Endometrium (tissue), 2 donors: ENCODE measurements at regions not wholly inside any gene's neighbourhood (a gene's known extent, or its start where the extent isn't known, plus 50 kb on each side); places are given as distances from the start of the nearest gene placed in this dataset.

Experiments
- FAIRE-seq: peaks from 2 replicates; lab custom pipeline; 2012; peaks lifted over from hg19 to GRCh38; lab: Jason Lieb, UNC
- donor health status: control.
- donor health status: control.

DNA sequence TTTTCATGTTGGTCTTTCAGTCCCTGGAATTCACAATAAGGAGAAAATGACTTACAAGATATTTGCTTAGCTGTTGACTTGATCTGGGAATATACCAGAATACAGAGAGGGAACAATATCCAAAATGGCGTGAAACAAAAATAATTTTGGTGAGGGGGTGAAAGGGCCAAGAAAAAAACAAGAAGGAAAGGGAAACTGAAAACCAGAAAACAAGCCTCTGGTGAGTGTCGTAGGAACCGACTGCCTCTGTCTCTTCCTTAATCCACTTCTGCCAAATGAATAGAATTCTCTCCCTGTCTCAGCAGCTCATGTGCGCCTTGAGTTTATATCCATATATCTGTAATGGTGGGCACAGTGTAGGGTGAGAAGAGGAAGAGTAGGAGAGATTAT is 367.6 kb downstream of the ETS1 start:
- FAIRE-seq: no peak

DNA sequence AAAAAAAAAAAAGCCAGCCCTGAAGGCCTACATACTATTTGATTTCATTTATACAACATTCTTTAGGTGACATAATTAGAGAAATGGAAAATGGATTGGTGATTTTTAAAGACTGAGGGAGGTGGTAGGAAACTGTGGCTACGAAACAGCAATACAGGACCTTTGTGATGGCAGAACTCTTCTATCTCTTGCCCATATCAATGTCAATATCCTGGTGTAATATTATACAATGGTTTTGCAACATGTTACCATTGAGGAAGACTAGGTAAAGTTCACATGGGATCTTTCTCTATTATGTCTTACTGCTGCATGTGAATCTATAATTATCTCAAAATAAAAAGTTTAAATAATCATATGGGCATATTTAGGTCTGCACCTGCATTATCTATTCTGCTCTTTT is 371.2 kb downstream of the ETS1 start:
- no peak for FAIRE-seq

DNA sequence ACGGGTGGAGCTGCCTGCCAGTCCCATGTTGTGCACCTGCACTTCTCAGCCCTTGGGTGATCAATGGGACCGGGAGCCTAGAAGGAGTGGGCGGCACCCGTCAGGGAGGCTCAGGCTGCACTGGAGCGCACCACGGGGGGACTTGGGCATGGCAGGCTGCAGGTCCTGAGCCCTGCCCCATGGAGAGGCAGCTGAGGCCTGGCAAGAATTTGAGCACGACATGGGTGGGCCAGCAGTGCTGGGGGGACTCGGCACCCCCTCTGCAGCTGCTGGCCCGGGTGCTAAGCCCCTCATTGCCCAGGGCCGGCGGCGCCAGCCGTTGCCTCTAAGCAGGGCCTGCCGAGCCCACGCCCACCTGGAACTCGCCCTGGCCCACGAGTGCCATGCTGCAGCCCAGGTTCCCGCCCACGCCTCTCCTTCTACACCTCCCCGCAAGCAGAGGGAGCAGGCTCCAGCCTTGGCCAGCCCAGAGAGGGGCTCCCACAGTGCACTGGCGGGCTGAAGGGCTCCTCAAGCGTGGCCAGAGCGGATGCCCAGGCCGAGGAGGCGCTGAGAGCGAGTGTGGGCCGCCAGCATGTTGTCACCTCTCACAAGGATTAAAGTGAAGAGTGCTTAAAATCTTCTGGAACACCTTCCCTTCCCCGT is 372.0 kb downstream of the ETS1 start:
- no peak for FAIRE-seq

- FAIRE-seq: no peak
Measured at GRCh38 chr11:128214263-128214662, 373.1 kb downstream of the ETS1 start.

DNA sequence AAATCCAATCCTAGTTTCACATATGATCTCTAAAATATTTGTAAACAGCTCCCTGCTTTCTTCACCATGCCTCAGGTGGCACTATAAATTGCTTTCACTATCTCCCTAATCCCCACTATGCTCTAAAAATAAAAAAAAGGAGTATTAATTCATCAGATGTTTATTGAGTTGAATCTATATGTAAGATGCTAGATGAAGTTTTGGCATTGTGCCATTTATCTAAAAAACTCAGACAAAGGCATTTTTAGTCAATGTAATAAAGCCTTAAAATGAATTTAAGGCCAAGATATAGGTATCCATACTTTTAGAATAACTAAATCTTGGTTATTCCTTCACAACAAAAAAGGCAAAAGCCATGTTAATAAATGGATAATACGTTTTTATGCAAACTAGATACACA is 373.9 kb downstream of the ETS1 start:
- FAIRE-seq: no peak

DNA sequence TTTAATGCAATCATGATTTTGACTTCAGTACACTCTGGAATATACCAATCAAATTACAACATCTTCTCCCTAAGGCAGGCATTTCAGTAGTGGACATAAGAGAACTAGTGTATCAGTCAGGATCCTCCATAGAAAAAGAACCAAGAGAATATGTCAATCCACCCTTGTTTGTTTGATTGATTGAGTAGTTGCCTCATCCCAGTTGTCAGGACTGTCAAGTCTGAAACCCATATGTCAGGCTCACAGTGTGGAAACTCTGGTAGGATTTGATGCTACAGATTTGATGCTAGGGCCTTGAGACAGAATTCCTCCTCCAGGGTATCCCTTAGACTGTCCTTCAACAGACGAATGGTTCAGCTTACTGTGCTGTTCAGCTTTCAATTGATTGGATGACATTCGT is 375.0 kb downstream of the ETS1 start:
- FAIRE-seq: no peak

GRCh38 chr11:128210148-128210940 is 377.0 kb downstream of the ETS1 start:
- FAIRE-seq: no peak

GRCh38 chr11:128209138-128209435 is 378.3 kb downstream of the ETS1 start:
- no peak for FAIRE-seq

DNA sequence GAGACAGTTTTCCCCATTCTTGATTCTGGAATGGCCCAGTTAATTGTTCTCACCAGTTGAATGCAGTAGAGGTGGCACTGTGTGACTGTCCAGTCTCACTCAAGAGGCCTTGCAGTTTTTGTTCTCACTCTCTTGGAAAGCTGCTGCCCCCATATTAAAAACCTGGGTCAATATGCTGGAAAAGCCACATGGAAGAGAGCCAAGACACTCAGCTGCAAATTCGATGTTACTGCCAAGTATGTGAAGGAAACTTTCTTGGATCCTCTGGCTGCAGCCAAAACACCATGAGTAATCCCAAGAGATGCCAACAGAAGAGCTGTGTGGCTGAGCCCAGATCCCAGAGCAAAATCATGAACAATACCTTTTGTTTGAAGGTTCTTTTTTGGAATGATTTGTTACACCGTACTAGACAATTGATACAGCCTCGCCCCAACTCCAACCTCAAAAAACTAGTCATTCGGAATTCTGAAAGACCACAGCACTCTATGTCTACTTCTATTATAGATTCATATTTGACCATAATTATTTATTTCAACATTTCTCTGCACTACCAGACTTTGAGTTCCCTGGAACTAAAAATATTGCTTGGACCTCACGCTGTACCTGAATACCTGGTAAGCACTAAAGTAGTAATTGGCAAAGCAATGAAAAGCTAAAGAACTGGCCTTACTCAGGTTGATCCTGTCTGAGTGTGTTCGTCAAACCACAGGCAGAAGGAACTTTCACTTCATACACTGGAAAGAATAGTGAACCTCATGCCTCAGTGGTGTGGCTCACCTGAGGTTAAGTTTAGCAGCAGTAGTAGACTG is 378.8 kb downstream of the ETS1 start:
- FAIRE-seq: no peak

GRCh38 chr11:128207861-128208321 is 379.5 kb downstream of the ETS1 start:
- no peak for FAIRE-seq

GRCh38 chr11:128206461-128206860 is 380.9 kb downstream of the ETS1 start:
- no peak for FAIRE-seq

DNA sequence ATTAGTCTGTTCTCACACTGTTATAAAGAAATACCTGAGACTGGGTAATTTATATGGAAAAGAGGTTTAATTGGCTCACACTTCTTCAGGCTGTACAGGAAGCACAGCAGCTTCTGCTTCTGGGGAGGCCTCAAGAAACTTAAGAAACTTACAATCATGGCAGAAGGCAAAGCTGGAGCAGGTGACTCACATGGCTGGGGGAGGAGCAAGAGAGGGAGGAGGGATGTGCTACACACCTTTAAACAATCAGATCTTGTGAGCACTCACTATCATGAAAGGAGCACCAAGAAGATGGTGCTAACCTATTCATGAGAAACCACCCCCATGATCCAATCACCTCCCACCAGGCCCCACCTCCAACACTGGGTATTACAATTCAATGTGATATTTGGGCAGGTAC is 381.6 kb downstream of the ETS1 start:
- no peak for FAIRE-seq

- no peak for FAIRE-seq
Measured at GRCh38 chr11:128204898-128205297, 382.5 kb downstream of the ETS1 start.

DNA sequence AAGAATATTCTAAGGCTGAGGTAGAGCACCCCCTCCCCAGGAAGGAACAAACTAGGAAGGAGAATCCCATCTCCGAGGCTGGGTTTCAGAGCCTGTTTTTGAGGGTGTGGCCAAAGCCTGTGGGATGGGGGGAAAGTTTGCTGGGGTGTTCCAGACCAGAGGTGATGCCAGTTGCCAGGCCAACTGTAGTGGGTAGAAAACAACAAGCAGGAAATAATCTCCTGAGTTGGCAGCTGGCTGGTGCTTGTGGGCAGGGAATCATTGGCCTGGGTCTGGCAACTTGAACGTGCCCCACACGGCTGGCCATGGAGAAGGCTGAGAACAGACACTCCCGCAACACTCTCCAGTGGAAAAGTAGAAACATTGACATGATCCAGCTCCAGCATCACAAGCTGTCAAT is 385.6 kb downstream of the ETS1 start:
- no peak for FAIRE-seq

- no peak for FAIRE-seq
Measured at GRCh38 chr11:128201009-128201408, 386.3 kb downstream of the ETS1 start.

DNA sequence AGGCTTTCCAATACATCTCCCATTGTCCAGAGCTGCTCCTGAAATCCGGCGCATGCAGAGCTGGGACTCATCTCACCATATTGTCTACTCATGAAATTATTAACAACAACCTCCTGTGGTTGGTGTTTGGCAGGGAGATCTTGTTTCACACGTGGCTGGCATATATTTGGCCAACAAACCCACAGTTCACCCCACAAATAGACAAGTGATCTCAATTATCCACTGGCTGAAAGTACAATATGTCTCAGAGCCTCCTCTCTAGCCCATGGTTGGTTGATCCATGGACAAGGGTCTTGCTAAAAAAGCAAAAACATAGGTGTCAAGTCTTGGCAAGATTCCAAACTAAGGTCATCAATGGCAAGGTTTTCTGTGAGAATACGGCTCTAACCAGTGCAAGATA is 386.9 kb downstream of the ETS1 start:
- FAIRE-seq: no peak

- FAIRE-seq: no peak
Measured at GRCh38 chr11:128198216-128198772, 389.1 kb downstream of the ETS1 start.

- no peak for FAIRE-seq
Measured at GRCh38 chr11:128196235-128196634, 391.1 kb downstream of the ETS1 start.

GRCh38 chr11:128195756-128196155 is 391.6 kb downstream of the ETS1 start:
- no peak for FAIRE-seq

DNA sequence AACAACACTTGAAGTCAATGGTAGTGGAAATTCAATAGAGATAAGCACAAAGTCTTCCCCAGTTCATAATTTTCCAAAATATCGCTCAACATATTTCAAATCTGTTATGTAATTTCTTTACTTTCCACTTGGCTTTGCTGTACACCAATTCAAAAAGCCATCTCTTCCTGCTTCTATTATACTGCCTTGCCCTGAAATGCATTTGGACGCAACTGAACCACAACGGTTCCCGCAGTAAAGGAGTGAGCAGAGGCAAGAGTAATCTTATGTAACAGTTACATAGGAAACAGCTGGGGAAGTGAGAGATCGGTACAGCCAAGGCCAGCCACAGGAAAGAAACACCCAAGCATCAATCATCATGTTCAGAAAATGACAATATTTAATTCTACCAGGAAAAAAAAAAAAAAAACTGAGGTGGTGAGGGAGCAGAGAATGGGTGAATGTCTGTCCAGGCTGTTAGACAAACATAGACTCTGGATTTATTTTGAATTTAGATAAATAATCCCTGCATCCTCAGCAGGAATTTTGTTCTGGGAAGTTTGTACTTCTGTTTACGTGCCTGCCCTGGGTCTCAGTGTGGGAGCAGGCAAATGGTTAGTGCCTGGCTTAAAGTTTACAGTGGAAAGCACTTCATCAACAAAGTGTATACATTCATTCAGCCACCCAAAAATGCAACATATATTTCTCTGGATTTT is 392.2 kb downstream of the ETS1 start:
- no peak for FAIRE-seq

- FAIRE-seq: no peak
Measured at GRCh38 chr11:128194216-128194615, 393.1 kb downstream of the ETS1 start.

- FAIRE-seq: no peak
Measured at GRCh38 chr11:128193615-128194014, 393.7 kb downstream of the ETS1 start.
